K562 (cell line): ENCODE measurements at regions not wholly inside any gene's neighbourhood (a gene's known extent, or its start where the extent isn't known, plus 50 kb on each side); places are given as distances from the start of the nearest gene placed in this dataset.

Source experiments
- CTCFL ChIP-seq: IDR thresholded peaks from 2 replicates; pipeline ENCODE4 v1.6.1; 2011; ENCODE audit warnings: borderline replicate concordance, low read depth, mild to moderate bottlenecking, moderate library complexity, low read length; ENCODE audit not compliant: insufficient read depth, poor library complexity, severe bottlenecking
- FUS ChIP-seq: fragments of 200-400 bp; formaldehyde crosslinking; optimal IDR thresholded peaks from 2 replicates; pipeline ENCODE3; 2017; ENCODE audit warnings: low read depth, low read length
- TRIM28 ChIP-seq: fragments of 450-650 bp; IDR thresholded peaks from 2 replicates; pipeline ENCODE4 v1.6.1; 2017

- TF ChIP-seq TRIM28 (no peak), CTCFL (no peak), FUS (no peak)
Observed at GRCh38 chr5:154609251-154609650, 131.2 kb upstream of the HAND1 start.
